MCF 10A (cell line): ENCODE measurements at regions not wholly inside any gene's neighbourhood (a gene's known extent, or its start where the extent isn't known, plus 50 kb on each side); places are given as distances from the start of the nearest gene placed in this dataset.

Source experiments
- BruUV-seq: library from RNA; stranded (reverse); fragments of 400-500 nt; replicated peaks from 2 replicates; lab custom pipeline; 2021; lab: Mats Ljungman, UMichigan
- CTCF ChIA-PET: fragments of 300-600 bp; sonication (Branson Sonifier 250); formaldehyde crosslinking; extraction: SDS; loops from one replicate; lab custom pipeline; 2021; ENCODE audit warnings: antibody characterized with exemption, inconsistent platforms; lab: Yijun Ruan, JAX
- POLR2A ChIA-PET: fragments of 300-600, 350-650 bp; sonication (Branson Sonifier 250); formaldehyde crosslinking; extraction: SDS; loops from one replicate; lab custom pipeline; 2020; ENCODE audit warnings: antibody characterized with exemption, inconsistent platforms; lab: Yijun Ruan, JAX
- DNase-seq: peaks from one replicate; pipeline ENCODE4 v3.0.0-alpha.2; 2018; ENCODE audit not compliant: unreplicated experiment
- H3K27ac Mint-ChIP-seq: one replicate; pipeline ENCODE4 v1.8.0; 2022; ENCODE audit warnings: mild to moderate bottlenecking, low read depth, mixed read lengths; ENCODE audit not compliant: unreplicated experiment
- H3K27me3 Mint-ChIP-seq: one replicate; pipeline ENCODE4 v1.8.0; 2022; ENCODE audit warnings: mixed read lengths; ENCODE audit not compliant: insufficient read depth, unreplicated experiment
- H3K36me3 Mint-ChIP-seq: one replicate; pipeline ENCODE4 v1.8.0; 2022; ENCODE audit warnings: mild to moderate bottlenecking, moderate library complexity, mixed read lengths; ENCODE audit not compliant: insufficient read depth, unreplicated experiment
- H3K4me1 Mint-ChIP-seq: one replicate; pipeline ENCODE4 v1.8.0; 2022; ENCODE audit warnings: mixed read lengths; ENCODE audit not compliant: insufficient read depth, unreplicated experiment
- H3K4me3 Mint-ChIP-seq: one replicate; pipeline ENCODE4 v1.8.0; 2022; ENCODE audit warnings: mild to moderate bottlenecking, moderate library complexity, mixed read lengths; ENCODE audit not compliant: unreplicated experiment
- H3K9me3 Mint-ChIP-seq: one replicate; pipeline ENCODE4 v1.8.0; 2022; ENCODE audit warnings: mixed read lengths; ENCODE audit not compliant: unreplicated experiment
- CTCF ChIP-seq: fragments of 200-600 bp; IDR thresholded peaks from one replicate; pipeline ENCODE4 v1.8.0; 2022; ENCODE audit warnings: antibody characterized with exemption, mild to moderate bottlenecking; ENCODE audit not compliant: unreplicated experiment
- intact Hi-C: fragments of 100-400 bp; cut with micrococcal nuclease; formaldehyde crosslinking; loops from 2 replicates; pipeline ENCODE4 v1.14.1; 2022

GRCh38 chr3:7877312-7877711, 624.3 kb upstream of the LMCD1 start:
- H3K36me3 Mint-ChIP-seq: no peaks in the 10 kb centered on the region
- BruUV-seq: no TSS peak
- peaks cover 15% of the 10 kb centered on the region for H3K4me1 Mint-ChIP-seq
- no peak overlapping the region for H3K4me3 Mint-ChIP-seq
- ChIA-PET CTCF (interaction anchor here (0.6 kb wide), 3 partner anchors 37 to 521 kb away, joined by 3 to 4 read pairs (median 3); no protein-coding TSS in a partner anchor), POLR2A (no interaction called here)
- no peak for DNase-seq
- intact Hi-C loops: no loop called here
- H3K27me3 Mint-ChIP-seq: no peaks in the 10 kb centered on the region
- peak overlapping the region; percentile 17 for H3K27ac Mint-ChIP-seq
- no peak for TF ChIP-seq CTCF
- no peaks in the 10 kb centered on the region for H3K9me3 Mint-ChIP-seq

GRCh38 chr3:7879572-7879971, 622.1 kb upstream of the LMCD1 start:
- Mint-ChIP-seq H3K27ac (no peak overlapping the region), H3K4me1 (peaks cover 9% of the 10 kb centered on the region), H3K36me3 (no peaks in the 10 kb centered on the region), H3K9me3 (no peaks in the 10 kb centered on the region), H3K4me3 (no peak overlapping the region), H3K27me3 (no peaks in the 10 kb centered on the region)
- no peak for DNase-seq
- ChIA-PET POLR2A (no interaction called here), CTCF (interaction anchor here (0.9 kb wide), 1 partner anchor 23 kb away, joined by 3 read pairs; no protein-coding TSS in a partner anchor)
- no TSS peak for BruUV-seq
- intact Hi-C loops: no loop called here
- TF ChIP-seq CTCF: no peak

GRCh38 chr3:7881946-7882345, 619.7 kb upstream of the LMCD1 start:
- no peak for TF ChIP-seq CTCF
- H3K27ac Mint-ChIP-seq: no peak overlapping the region
- no TSS peak for BruUV-seq
- intact Hi-C loops: no loop called here
- POLR2A ChIA-PET: no interaction called here
- DNase-seq: no peak
- H3K27me3 Mint-ChIP-seq: no peaks in the 10 kb centered on the region
- no peaks in the 10 kb centered on the region for H3K36me3 Mint-ChIP-seq
- H3K4me1 Mint-ChIP-seq: peaks cover 2% of the 10 kb centered on the region
- CTCF ChIA-PET: interaction anchor here (0.7 kb wide), 1 partner anchor 878 kb away, joined by 3 read pairs; no protein-coding TSS in a partner anchor
- H3K4me3 Mint-ChIP-seq: no peak overlapping the region
- H3K9me3 Mint-ChIP-seq: no peaks in the 10 kb centered on the region

- POLR2A ChIA-PET: no interaction called here
- no peak for TF ChIP-seq CTCF
- Mint-ChIP-seq H3K27me3 (no peaks in the 10 kb centered on the region), H3K4me1 (no peaks in the 10 kb centered on the region), H3K27ac (no peak overlapping the region), H3K9me3 (no peaks in the 10 kb centered on the region), H3K36me3 (no peaks in the 10 kb centered on the region), H3K4me3 (no peak overlapping the region)
- DNase-seq: no peak
- no TSS peak for BruUV-seq
- CTCF ChIA-PET: no interaction called here
- intact Hi-C loops: loop anchor here (5.0 kb wide), 1 partner anchor 40 kb away; no protein-coding TSS in a partner anchor
These were observed 604.0 kb upstream of the LMCD1 start for GRCh38 chr3:7897655-7898054.
